Inferior parietal cortex (tissue), 1 donor: ENCODE measurements at regions not wholly inside any gene's neighbourhood (a gene's known extent, or its start where the extent isn't known, plus 50 kb on each side); places are given as distances from the start of the nearest gene placed in this dataset.

Experiments used
- DNase-seq: peaks from one replicate; pipeline ENCODE4 v3.0.0-alpha.2; 2016; ENCODE audit errors: extremely low spot score

DNA sequence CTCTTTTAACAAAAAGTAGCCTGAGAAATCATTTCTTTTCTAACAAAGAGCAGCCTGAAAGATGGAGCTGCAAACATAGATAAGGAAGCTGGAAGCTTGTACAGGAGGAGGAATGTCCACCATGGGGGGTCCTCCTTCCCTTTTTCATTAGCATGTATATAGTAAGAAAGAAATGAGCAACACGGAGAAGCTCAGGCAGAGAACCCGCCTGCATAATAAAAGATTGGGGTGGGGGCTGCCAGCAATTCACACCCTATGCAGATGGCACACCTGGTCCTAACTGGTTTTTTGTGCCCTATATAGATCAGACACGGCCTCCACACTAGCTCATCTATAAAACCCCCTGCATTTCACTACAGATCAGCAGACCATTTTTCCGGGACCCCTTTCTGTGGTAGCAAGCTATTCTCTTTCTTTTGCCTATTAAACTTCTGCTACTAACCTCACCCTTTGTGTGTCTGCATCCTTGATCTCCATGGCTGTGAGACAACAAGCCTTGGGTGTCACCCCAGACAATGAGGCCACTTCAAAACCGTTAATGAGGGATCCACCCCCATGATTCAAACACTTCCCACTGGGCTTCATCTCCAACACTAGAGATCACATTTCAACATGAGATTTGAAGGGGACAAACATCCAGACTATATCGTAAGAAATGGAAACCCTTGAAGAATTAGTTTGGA, 167.5 kb upstream of the FREM2 start:
- no peak for DNase-seq

GRCh38 chr13:38520041-38520440, 166.8 kb upstream of the FREM2 start:
- no peak for DNase-seq

DNA sequence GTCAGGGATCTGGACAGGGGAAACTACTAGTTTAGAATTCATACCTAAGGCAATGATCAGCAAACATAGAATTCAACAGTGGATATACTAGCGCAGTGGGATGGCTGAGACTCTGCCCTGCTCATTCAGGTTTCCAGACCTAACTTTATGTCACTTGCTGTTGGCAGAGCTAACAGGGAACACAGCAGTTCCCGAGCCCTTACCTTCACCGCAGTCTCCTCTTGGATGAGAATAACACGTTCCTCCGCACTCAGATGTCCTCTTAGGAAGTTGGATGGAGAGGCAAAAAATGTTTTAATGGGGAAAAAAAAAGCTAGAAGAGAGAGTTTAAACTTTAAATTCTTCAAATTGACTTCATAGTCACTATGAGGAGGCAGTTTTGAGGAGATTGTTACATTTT, 159.7 kb upstream of the FREM2 start:
- no peak for DNase-seq

DNA sequence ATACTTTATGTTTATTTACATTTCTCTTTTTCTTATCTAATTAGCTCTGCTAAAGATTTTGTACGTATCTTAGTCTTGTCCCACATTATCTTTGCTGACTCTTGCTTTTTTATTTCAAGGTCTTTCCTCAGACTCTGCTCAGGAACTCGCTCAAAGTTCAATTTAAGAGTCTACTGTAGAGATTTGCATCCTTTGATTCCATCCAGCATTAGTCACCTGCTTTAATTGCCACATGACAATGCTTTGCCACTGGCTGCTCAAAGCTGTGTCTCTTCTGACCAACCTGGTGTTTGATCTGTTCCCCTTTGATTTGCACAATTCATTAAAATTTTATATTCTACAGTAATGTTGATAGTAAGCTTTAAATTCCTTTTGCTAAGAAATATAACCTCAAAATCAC, 157.9 kb upstream of the FREM2 start:
- no peak for DNase-seq

GRCh38 chr13:38530492-38530891, 156.4 kb upstream of the FREM2 start:
- peak; percentile 37 for DNase-seq

GRCh38 chr13:38535261-38535660, 151.6 kb upstream of the FREM2 start:
- DNase-seq, result no peak

- peak; percentile 58 for DNase-seq
Observed at GRCh38 chr13:38537051-38537450, 149.8 kb upstream of the FREM2 start.

- no peak for DNase-seq
Observed at GRCh38 chr13:38538422-38538821, 148.5 kb upstream of the FREM2 start.

DNA sequence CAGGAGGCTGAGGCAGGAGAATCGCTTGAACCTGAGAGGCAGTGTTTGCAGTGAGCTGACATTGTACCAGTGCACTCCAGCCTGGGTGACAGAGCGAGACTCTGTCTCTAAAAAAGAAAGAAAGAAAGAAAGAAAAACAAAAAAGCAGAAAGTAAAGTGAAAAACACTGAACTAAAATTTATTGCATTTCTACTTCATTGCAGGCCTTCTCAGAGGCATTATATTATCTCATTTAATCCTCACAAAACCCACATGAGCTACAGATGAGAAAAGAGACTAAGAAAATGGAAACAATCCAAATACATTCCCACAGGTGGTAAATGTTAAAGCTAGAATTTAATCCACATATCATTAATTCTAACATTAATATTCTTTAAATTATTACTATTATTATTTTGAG, 147.2 kb upstream of the FREM2 start:
- DNase-seq, result no peak

- no peak for DNase-seq
Observed at GRCh38 chr13:38542601-38543000, 144.3 kb upstream of the FREM2 start.

- no peak for DNase-seq
Observed at GRCh38 chr13:38543561-38543960, 143.3 kb upstream of the FREM2 start.

GRCh38 chr13:38563739-38564138, 123.1 kb upstream of the FREM2 start:
- DNase-seq, result no peak

- DNase-seq, result peak; percentile 12
Observed at GRCh38 chr13:38564256-38565150, 122.4 kb upstream of the FREM2 start.

- DNase-seq, result no peak
Observed at GRCh38 chr13:38566023-38566422, 120.9 kb upstream of the FREM2 start.

GRCh38 chr13:38566519-38566918, 120.4 kb upstream of the FREM2 start:
- no peak for DNase-seq

DNA sequence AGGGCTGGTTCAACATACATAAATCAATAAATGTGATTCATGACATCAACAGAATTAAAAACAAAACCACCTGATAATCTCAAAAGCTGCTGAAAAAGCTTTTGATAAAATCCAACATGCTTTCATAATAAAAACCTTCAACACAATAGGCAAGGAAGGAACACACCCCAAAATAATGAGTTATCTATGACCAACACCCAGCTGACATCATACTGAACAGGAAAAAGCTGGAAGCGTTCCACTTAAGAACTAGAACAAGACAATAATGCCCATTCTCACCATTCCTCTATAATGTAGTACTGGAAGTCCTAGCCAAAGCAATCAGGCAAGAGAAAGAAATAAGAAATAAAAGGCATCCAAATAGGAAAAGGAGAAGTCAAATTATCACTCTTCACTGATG, 116.2 kb upstream of the FREM2 start:
- no peak for DNase-seq

GRCh38 chr13:38575427-38575826, 111.5 kb upstream of the FREM2 start:
- DNase-seq, result no peak

DNA sequence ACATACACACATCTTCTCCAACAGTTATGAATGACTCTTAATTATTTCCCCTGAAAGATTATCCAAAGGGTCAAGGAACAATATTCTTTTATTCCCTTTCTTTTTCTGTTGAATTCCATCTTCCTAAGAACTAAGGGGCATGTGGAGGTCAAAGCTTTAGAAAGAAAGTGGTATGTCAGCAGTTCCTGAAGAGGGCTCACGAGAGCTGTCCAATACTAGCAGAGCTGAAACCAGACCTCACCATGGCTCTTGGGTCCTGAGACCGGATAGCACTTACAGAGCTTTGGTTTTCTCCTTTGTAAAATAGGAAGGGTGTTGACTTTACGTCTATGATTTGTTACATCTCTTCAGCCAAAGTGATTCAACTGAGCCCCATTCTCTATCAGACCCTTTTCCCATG, 109.8 kb upstream of the FREM2 start:
- DNase-seq, result no peak

GRCh38 chr13:38582133-38582532, 104.7 kb upstream of the FREM2 start:
- peak; percentile 88 for DNase-seq

GRCh38 chr13:38590230-38590629, 96.6 kb upstream of the FREM2 start:
- DNase-seq, result no peak

- DNase-seq, result no peak
Observed at GRCh38 chr13:38590796-38591507, 95.9 kb upstream of the FREM2 start.

GRCh38 chr13:38602266-38602665, 84.6 kb upstream of the FREM2 start:
- DNase-seq, result no peak
